Breast epithelium (tissue), 3 donors: ENCODE measurements at regions not wholly inside any gene's neighbourhood (a gene's known extent, or its start where the extent isn't known, plus 50 kb on each side); places are given as distances from the start of the nearest gene placed in this dataset.

Experiments
- POLR2A ChIP-seq: fragments of 450-650 bp; IDR thresholded peaks from one replicate; pipeline ENCODE4 v1.6.1; 2016; ENCODE audit warnings: antibody characterized with exemption, mild to moderate bottlenecking, moderate library complexity
- POLR2AphosphoS5 ChIP-seq, 3 donors: sonication (generic); formaldehyde crosslinking; IDR thresholded peaks; one replicate each; pipeline ENCODE4 v1.6.1; 2017; ENCODE audit warnings: antibody characterized with exemption in 3 of 3
- TF ChIP-seq, protein P1 (sequence below), 3 donors: fragments of 450-650 bp; IDR thresholded peaks; one replicate each; pipeline ENCODE4 v1.5.1; 2016 to 2017; ENCODE audit warnings: antibody characterized with exemption in 3 of 3, mild to moderate bottlenecking in 3 of 3, moderate library complexity in 3 of 3

DNA sequence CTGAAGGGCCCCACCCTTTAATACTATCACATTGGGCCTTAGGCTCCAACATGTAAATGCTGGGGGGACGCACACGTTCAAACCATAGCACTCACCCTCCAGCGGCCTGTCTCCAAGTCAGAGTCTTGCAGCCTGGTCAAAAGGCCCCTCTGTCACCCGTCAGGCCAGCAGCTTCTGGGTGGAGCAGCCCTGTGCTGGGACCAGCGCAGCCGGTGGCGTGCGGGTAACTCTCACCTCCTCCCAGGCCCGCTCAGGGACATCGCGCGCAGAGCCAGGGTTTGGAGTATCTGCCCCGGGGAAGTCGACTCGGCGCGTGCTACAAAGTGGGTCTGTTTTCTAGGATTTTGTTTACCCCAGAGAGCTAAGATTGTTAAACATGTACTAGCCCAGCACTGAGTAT lies 93.0 kb upstream of the COL5A1 start:
- TF ChIP-seq POLR2A (no peak), POLR2AphosphoS5 (IDR thresholded peaks at IDR 0.05) (no peak)
- TF ChIP-seq, protein P1, sequence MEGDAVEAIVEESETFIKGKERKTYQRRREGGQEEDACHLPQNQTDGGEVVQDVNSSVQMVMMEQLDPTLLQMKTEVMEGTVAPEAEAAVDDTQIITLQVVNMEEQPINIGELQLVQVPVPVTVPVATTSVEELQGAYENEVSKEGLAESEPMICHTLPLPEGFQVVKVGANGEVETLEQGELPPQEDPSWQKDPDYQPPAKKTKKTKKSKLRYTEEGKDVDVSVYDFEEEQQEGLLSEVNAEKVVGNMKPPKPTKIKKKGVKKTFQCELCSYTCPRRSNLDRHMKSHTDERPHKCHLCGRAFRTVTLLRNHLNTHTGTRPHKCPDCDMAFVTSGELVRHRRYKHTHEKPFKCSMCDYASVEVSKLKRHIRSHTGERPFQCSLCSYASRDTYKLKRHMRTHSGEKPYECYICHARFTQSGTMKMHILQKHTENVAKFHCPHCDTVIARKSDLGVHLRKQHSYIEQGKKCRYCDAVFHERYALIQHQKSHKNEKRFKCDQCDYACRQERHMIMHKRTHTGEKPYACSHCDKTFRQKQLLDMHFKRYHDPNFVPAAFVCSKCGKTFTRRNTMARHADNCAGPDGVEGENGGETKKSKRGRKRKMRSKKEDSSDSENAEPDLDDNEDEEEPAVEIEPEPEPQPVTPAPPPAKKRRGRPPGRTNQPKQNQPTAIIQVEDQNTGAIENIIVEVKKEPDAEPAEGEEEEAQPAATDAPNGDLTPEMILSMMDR (IDR thresholded peaks at IDR 0.05) = no peak
